ENCODE measurements at regions not wholly inside any gene's neighbourhood (a gene's known extent, or its start where the extent isn't known, plus 50 kb on each side); places are given as distances from the start of the nearest gene placed in this dataset.

GRCh38 chr16:86932130-86932982, 354.0 kb downstream of the FOXL1 start:
- Histone ChIP-seq H3K4me1 (peaks cover 4% of the 10 kb centered on the region), H3K27ac (no peak overlapping the region), H3K4me3 (no peak overlapping the region), H3K27me3 (no peaks in the 10 kb centered on the region), H3K36me3 (no peaks in the 10 kb centered on the region), H3K9me3 (no peaks in the 10 kb centered on the region)
- intact Hi-C loops (cut with DNase I), result no loop called here
- no peak for DNase-seq (ENCODE audit: extremely low spot score in 2 of 2)
- TF ChIP-seq POLR2A (IDR thresholded peaks at IDR 0.05) (no peak), CTCF (IDR thresholded peaks at IDR 0.05) (no peak), POLR2AphosphoS5 (IDR thresholded peaks at IDR 0.05; ENCODE audit: insufficient read depth in 1 of 2, low read depth in 1 of 2) (no peak)

- no peaks in the 10 kb centered on the region for H3K4me1 ChIP-seq
- DNase-seq (ENCODE audit: extremely low spot score in 2 of 2), result no peak
- no peaks in the 10 kb centered on the region for H3K36me3 ChIP-seq
- no peaks in the 10 kb centered on the region for H3K27me3 ChIP-seq
- no peak for TF ChIP-seq POLR2AphosphoS5 (IDR thresholded peaks at IDR 0.05; ENCODE audit: insufficient read depth in 1 of 2, low read depth in 1 of 2)
- no peak for TF ChIP-seq CTCF (IDR thresholded peaks at IDR 0.05)
- TF ChIP-seq POLR2A (IDR thresholded peaks at IDR 0.05), result no peak
- H3K27ac ChIP-seq, result no peak overlapping the region
- H3K4me3 ChIP-seq, result no peak overlapping the region
- peaks cover under 1% of the 10 kb centered on the region for H3K9me3 ChIP-seq
- intact Hi-C loops (cut with DNase I), result no loop called here
Measured at GRCh38 chr16:86934581-86935375, 356.4 kb downstream of the FOXL1 start.

GRCh38 chr16:86939609-86940008, 361.3 kb downstream of the FOXL1 start:
- TF ChIP-seq CTCF (IDR thresholded peaks at IDR 0.05) (no peak), POLR2A (IDR thresholded peaks at IDR 0.05) (no peak), POLR2AphosphoS5 (IDR thresholded peaks at IDR 0.05; ENCODE audit: insufficient read depth in 1 of 2, low read depth in 1 of 2) (no peak)
- intact Hi-C loops (cut with DNase I), result no loop called here
- Histone ChIP-seq H3K9me3 (peaks cover 4% of the 10 kb centered on the region), H3K27me3 (no peaks in the 10 kb centered on the region), H3K36me3 (no peaks in the 10 kb centered on the region), H3K4me1 (no peaks in the 10 kb centered on the region), H3K27ac (no peak overlapping the region), H3K4me3 (no peak overlapping the region)
- DNase-seq (ENCODE audit: extremely low spot score in 2 of 2), result no peak

GRCh38 chr16:86941731-86942130, 363.4 kb downstream of the FOXL1 start:
- Histone ChIP-seq H3K27ac (no peak overlapping the region), H3K4me3 (no peak overlapping the region), H3K4me1 (no peaks in the 10 kb centered on the region), H3K36me3 (no peaks in the 10 kb centered on the region), H3K27me3 (no peaks in the 10 kb centered on the region), H3K9me3 (peaks cover 4% of the 10 kb centered on the region)
- no peak for TF ChIP-seq CTCF (IDR thresholded peaks at IDR 0.05)
- no peak for TF ChIP-seq POLR2AphosphoS5 (IDR thresholded peaks at IDR 0.05; ENCODE audit: insufficient read depth in 1 of 2, low read depth in 1 of 2)
- TF ChIP-seq POLR2A (IDR thresholded peaks at IDR 0.05), result no peak
- DNase-seq (ENCODE audit: extremely low spot score in 2 of 2), result no peak
- intact Hi-C loops (cut with DNase I), result no loop called here

Measured in vagina (tissue), 2 donors.